OCI-M1 (cell line): ENCODE measurements at regions not wholly inside any gene's neighbourhood (a gene's known extent, or its start where the extent isn't known, plus 50 kb on each side); places are given as distances from the start of the nearest gene placed in this dataset.
A peak's percentile ranks its signal among the peaks of the same experiment; 100 is the strongest.

ENCODE experiments used
- DNase-seq: peaks from one replicate; lab custom pipeline; 2025; lab: John Stamatoyannopoulos, UW

DNA sequence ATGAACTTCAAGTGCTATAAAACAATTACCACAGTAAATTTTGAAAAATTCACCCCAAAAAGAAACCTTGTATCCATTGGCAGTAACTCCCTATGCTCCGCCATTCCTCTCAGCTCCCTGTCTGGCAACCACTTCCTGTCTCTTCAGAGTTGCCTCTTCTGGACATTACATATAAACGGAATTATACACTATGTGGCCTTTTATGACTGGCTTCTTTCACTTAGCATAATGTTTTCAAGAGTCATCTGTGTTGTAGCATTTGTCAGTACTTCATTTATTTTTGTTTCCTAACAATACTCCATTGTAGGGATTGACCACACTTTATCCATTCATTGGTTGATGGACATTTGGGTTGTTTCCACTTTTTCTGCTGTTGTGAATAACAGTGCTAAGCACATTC, 50.1 kb downstream of the CEP43 start:
- DNase-seq: no peak

DNA sequence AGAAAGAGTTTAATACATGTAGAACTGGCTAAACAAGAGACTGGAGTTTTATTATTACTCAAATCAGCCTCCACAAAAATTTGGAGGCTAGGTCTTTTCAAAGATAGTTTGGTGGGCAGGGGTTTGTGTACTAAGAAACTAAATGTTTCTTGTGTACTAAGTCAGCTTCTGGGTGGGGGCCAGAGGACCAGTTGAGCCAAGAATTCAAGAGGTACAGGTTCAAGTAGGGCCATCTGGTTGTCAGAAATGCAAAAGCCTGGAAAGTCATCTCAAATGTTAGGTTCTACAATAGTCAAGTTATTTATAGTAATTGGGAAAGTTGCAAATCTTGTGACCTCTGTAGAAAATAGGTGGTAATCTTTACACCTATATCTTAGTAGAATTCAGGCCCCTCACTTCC, 51.7 kb downstream of the CEP43 start:
- no peak for DNase-seq

DNA sequence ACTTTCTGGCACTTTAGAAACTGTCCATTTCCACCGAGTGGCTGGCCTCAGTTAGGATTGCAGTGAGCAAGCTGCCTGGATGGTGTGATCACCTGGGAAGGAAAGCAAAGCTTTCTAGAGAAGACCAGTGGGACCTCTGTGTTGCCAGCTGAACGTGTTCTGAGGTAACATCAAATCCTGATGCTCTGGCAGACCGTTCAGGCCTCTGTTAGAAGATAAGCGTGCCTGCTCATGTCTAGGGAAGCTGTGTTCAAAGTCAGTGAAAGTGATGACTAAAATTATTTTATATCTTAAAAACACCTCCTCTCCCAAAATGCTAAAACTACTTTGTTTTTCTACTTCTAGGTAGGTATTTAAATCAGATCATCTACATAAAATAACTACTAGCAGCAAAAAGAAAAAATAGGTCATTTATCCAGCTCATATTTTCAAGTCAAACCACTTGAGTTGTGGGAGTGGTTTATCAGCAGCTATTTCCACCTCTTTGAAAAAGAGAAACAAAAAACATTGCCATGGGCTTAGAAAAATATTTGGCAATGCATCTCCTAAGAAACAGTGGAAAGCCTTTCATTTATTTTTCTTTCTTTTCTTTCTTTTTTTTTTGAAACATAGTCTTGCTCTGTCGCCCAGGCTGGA, 54.8 kb downstream of the CEP43 start:
- no peak for DNase-seq

DNA sequence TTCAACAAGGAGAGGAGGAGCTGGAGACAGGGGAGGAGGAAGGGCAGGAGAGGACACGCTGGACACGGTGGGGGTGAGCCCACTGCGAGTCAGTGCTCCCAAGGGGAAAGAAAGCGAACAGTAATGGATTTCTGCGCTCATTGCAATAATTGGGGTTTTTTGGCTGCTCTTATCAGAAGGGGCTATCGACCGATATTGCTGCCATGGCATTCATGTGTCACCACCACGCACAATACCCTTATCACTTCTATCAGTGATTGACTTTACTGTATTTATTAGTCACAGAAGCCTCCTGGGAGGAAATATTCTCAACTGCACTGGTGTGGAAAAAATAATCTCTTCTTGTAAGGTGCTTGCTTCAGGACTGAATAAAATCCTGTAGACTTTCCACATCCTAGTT, 55.8 kb downstream of the CEP43 start:
- DNase-seq: no peak

DNA sequence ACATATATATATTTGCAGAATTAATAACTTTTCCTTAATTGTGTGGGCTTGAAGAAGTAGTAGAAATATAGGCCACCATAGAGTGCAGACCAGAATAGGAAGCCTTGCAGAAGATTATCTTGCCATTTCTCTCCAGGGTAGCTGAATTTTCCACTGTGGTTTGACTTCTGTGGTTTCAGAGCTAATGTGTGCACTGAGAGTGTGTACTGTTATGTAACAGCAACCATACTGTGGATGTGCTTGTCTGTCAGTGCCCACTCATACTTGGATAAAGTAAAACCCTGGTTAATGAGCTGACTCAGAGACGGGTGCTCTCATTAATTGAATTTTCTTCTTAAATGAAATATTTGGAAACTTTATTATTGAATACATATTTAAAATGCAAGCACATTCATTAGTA, 57.2 kb downstream of the CEP43 start:
- peak; percentile 79 for DNase-seq

DNA sequence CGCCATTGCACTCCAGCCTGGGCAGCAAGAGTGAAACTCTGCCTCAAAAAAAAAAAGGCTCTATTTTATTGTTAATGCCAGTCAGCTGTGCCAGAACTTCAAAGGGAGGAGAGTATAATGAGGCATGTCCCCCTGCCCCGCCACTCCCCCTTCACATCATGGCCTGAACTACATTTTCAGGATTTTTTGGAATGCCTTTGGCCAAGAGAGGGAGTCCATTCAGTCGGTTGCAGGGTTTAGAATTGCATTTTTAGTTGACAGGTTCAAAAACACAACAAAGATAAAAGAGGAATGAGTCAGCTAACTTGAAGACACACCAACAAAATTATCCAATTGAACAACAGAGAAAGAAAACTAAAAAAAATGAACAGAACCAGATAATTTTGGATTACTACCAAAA, 59.1 kb downstream of the CEP43 start:
- DNase-seq: no peak
